ENCODE measurements at regions not wholly inside any gene's neighbourhood (a gene's known extent, or its start where the extent isn't known, plus 50 kb on each side); places are given as distances from the start of the nearest gene placed in this dataset.

- peaks cover 0 to 3% of the 10 kb centered on the region in 2 donors for H3K4me1 ChIP-seq
- H3K27ac ChIP-seq = no peak overlapping the region
- no peak for TF ChIP-seq CTCF (IDR thresholded peaks at IDR 0.05)
- H3K9me3 ChIP-seq = no peaks in the 10 kb centered on the region
- ATAC-seq (no peak), DNase-seq (no peak)
- intact Hi-C loops (cut with DNase I) = no loop called here
- H3K4me3 ChIP-seq = no peak overlapping the region
- H3K27me3 ChIP-seq = no peaks in the 10 kb centered on the region
- no peaks in the 10 kb centered on the region for H3K36me3 ChIP-seq
Measured at GRCh38 chr15:61746589-61746988, 313.7 kb downstream of the VPS13C start.

DNA sequence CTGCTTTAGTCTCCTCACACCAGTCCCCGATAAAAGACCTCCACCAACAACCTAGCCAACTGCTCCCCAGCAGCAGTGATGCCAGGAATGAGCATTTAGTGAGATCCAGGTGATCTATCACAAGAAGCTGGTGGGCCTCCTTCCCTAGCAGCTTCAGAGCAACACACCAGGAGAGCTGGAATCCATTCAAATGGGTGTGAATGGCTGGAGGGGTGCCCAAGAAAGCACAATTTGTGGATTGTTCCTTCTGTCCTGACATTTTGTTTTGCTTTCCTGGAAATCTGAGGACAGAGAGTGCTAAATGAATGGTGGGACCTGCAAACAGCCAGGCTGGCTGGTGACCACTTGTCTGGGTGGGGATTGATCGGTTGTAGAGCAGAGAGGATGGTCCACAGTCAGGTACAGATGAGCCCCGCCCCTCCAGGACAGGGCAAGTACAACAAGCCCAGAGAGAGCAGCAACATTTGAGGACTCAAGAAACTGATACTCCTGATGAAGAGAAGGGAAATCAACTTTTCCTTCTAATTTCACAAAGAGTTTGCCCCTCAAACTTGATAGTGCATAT, 316.8 kb downstream of the VPS13C start:
- no peak for TF ChIP-seq CTCF (IDR thresholded peaks at IDR 0.05)
- H3K36me3 ChIP-seq = no peaks in the 10 kb centered on the region
- no peak overlapping the region for H3K4me3 ChIP-seq
- DNase-seq (no peak), ATAC-seq (no peak)
- no peaks in the 10 kb centered on the region for H3K4me1 ChIP-seq
- H3K27ac ChIP-seq = no peak overlapping the region
- no peaks in the 10 kb centered on the region for H3K27me3 ChIP-seq
- H3K9me3 ChIP-seq = peaks cover 0 to 2% of the 10 kb centered on the region in 2 donors
- intact Hi-C loops (cut with DNase I) = no loop called here

DNA sequence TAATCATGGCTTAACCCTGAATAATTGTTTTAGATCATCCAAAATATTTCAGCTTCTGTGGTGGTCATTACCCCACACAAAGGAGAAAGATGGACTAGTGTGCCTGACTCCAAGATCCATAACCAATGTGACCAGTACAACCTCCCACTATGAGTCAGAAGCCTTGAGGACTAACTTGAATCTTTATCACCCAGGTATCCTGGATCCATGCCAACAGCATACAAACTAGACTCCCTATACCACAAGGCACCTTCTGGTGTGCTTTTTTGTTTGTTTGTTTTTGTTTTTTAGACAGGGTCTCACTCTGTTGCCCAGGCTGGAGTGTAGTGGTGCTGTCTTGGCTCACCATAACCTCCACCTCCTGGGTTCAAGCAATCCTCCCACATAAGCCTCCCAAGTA, 317.7 kb downstream of the VPS13C start:
- intact Hi-C loops (cut with DNase I) = no loop called here
- no peaks in the 10 kb centered on the region for H3K36me3 ChIP-seq
- no peaks in the 10 kb centered on the region for H3K4me1 ChIP-seq
- TF ChIP-seq CTCF (IDR thresholded peaks at IDR 0.05) = no peak
- ATAC-seq = no peak
- DNase-seq = no peak
- no peak overlapping the region for H3K4me3 ChIP-seq
- H3K27me3 ChIP-seq = no peaks in the 10 kb centered on the region
- no peak overlapping the region for H3K27ac ChIP-seq
- H3K9me3 ChIP-seq = peaks cover 0 to 2% of the 10 kb centered on the region in 2 donors

DNA sequence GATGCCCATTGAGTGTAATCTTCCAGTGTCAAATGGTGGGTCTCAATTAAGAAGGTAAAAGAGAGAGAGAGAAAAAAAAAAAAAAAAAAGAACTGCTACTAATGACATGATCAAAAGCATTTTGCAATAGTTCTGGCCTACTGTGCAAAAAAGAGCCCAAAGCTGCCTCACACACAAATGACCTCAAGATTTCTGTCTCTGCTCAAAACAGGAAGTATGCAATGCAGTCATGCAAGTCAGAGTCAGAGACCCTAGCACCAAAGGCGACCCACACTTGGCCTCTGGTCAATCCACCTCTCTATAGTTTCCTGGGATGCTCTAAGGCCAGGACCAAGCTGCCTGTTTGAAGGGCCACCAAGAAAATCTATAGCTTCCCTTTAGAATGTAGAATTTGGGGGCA, 323.5 kb downstream of the VPS13C start:
- ATAC-seq = no peak
- TF ChIP-seq CTCF (IDR thresholded peaks at IDR 0.05) = no peak
- H3K4me3 ChIP-seq = no peak overlapping the region
- no peaks in the 10 kb centered on the region for H3K36me3 ChIP-seq
- peaks cover 0 to 2% of the 10 kb centered on the region in 2 donors for H3K9me3 ChIP-seq
- H3K27me3 ChIP-seq = no peaks in the 10 kb centered on the region
- intact Hi-C loops (cut with DNase I) = no loop called here
- no peaks in the 10 kb centered on the region for H3K4me1 ChIP-seq
- no peak overlapping the region for H3K27ac ChIP-seq
- no peak for DNase-seq

DNA sequence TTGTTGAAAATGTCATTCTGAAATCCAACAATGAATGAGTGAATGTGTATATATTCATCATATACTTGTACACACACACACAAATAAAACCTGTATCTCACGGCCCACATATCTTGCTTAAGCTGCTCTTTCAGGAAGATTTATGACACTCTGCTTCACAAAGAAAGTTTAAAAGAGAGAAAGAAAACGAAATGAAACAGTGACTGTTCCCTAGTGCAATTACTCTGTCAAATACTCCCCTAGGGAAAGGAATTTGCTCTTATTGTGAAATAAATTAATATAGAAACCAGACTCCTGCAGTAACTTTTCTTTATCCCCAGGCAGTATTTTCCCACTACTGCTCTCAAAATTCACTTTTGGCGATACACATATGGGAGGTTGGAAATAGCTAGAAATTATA, 329.1 kb downstream of the VPS13C start:
- Histone ChIP-seq H3K27ac (no peak overlapping the region), H3K36me3 (no peaks in the 10 kb centered on the region), H3K4me1 (no peaks in the 10 kb centered on the region), H3K4me3 (no peak overlapping the region), H3K27me3 (no peaks in the 10 kb centered on the region), H3K9me3 (no peaks in the 10 kb centered on the region)
- DNase-seq = no peak
- no peak for ATAC-seq
- TF ChIP-seq CTCF (IDR thresholded peaks at IDR 0.05) = no peak
- intact Hi-C loops (cut with DNase I) = no loop called here

All from left lung (tissue), 4 donors.